GM12875 (cell line): ENCODE measurements at regions not wholly inside any gene's neighbourhood (a gene's known extent, or its start where the extent isn't known, plus 50 kb on each side); places are given as distances from the start of the nearest gene placed in this dataset.

ENCODE experiments used
- H3K4me3 ChIP-seq: one replicate; pipeline ENCODE4 v1.5.1; 2011; ENCODE audit warnings: low read depth, low read length, control low read depth
- CTCF ChIP-seq: IDR thresholded peaks from 2 replicates; pipeline ENCODE4 v1.5.1; 2011; ENCODE audit warnings: low read depth, mild to moderate bottlenecking, control low read depth, inconsistent platforms, low read length, moderate library complexity, borderline replicate concordance; ENCODE audit not compliant: insufficient read depth

- no peak for TF ChIP-seq CTCF
- H3K4me3 ChIP-seq, result no peak overlapping the region
Measured at GRCh38 chr11:45048313-45048841, 97.7 kb upstream of the TP53I11 start.

- no peak for TF ChIP-seq CTCF
- no peak overlapping the region for H3K4me3 ChIP-seq
Measured at GRCh38 chr11:45048870-45049691, 97.4 kb upstream of the PRDM11 start.

GRCh38 chr11:45050111-45050510 is 96.3 kb upstream of the PRDM11 start:
- TF ChIP-seq CTCF, result no peak
- no peak overlapping the region for H3K4me3 ChIP-seq

GRCh38 chr11:45051621-45052020 is 94.8 kb upstream of the PRDM11 start:
- H3K4me3 ChIP-seq, result no peak overlapping the region
- TF ChIP-seq CTCF, result no peak

GRCh38 chr11:45052361-45052760 is 94.1 kb upstream of the PRDM11 start:
- no peak for TF ChIP-seq CTCF
- H3K4me3 ChIP-seq, result no peak overlapping the region

GRCh38 chr11:45053736-45054446 is 92.5 kb upstream of the PRDM11 start:
- no peak overlapping the region for H3K4me3 ChIP-seq
- TF ChIP-seq CTCF, result no peak
